Esophagus muscularis mucosa (tissue), 4 donors: ENCODE measurements at regions not wholly inside any gene's neighbourhood (a gene's known extent, or its start where the extent isn't known, plus 50 kb on each side); places are given as distances from the start of the nearest gene placed in this dataset.

Experiments used
- DNase-seq: peaks from one replicate; pipeline ENCODE4 v3.0.0-alpha.2; 2017; ENCODE audit errors: extremely low spot score
- H3K27ac ChIP-seq, 4 donors: fragments of 200-600 bp; sonication (generic); replicated peaks in 1 of 4; 1 replicate in 3 of 4; 2 replicates in 1 of 4; pipeline ENCODE4 v1.5.1; 2016 to 2019; ENCODE audit warnings: mild to moderate bottlenecking in 1 of 4
- H3K27me3 ChIP-seq, 4 donors: fragments of 200-600 bp; sonication (generic); one replicate each; pipeline versions ENCODE4 v1.5.1 to v1.6.0; 2016 to 2019
- H3K36me3 ChIP-seq, 4 donors: fragments of 200-600 bp; sonication (generic); one replicate each; pipeline ENCODE4 v1.5.1; 2016 to 2019
- H3K4me1 ChIP-seq, 4 donors: fragments of 200-600 bp; sonication (generic); one replicate each; pipeline ENCODE4 v1.5.1; 2016 to 2019
- H3K4me3 ChIP-seq, 4 donors: fragments of 200-600 bp; sonication (generic); 1 replicate in 2 of 4; 2 replicates in 2 of 4; pipeline ENCODE4 v1.5.1; 2016 to 2019; ENCODE audit warnings: mild to moderate bottlenecking in 4 of 4, moderate library complexity in 1 of 4
- H3K9me3 ChIP-seq, 4 donors: fragments of 200-600 bp; sonication (generic); 1 replicate in 3 of 4; 2 replicates in 1 of 4; pipeline ENCODE4 v1.5.1; 2016 to 2019
- EP300 ChIP-seq: sonication (generic); formaldehyde crosslinking; IDR thresholded peaks from one replicate; pipeline ENCODE4 v1.6.1; 2017; ENCODE audit warnings: antibody characterized with exemption
- POLR2A ChIP-seq: fragments of 450-650 bp; IDR thresholded peaks from one replicate; pipeline ENCODE4 v1.6.1; 2017; ENCODE audit warnings: antibody characterized with exemption, moderate library complexity, mild to moderate bottlenecking, low read depth
- POLR2AphosphoS5 ChIP-seq, 2 donors: sonication (generic); formaldehyde crosslinking; IDR thresholded peaks; one replicate each; pipeline ENCODE4 v1.6.1; 2017; ENCODE audit warnings: antibody characterized with exemption in 2 of 2
- WGBS: methylation state at CpG from one replicate; pipeline ENCODE4 v1.1.5; 2018; 5-methylcytosine and 5-hydroxymethylcytosine counted together
- intact Hi-C: fragments of 100-400 bp; cut with DNase I; formaldehyde crosslinking; loops from one replicate; pipeline ENCODE4 v1.15.1; 2023
- TF ChIP-seq, protein P1 (sequence below), 3 experiments: fragments of 200-600 bp in 2 of 3; fragments of 450-650 bp in 1 of 3; sonication (generic) in 2 of 3; IDR thresholded peaks; one replicate each; pipeline ENCODE4 v1.5.1; 2017 to 2019; ENCODE audit warnings: antibody characterized with exemption in 3 of 3, mild to moderate bottlenecking in 2 of 3, moderate library complexity in 1 of 3

DNA sequence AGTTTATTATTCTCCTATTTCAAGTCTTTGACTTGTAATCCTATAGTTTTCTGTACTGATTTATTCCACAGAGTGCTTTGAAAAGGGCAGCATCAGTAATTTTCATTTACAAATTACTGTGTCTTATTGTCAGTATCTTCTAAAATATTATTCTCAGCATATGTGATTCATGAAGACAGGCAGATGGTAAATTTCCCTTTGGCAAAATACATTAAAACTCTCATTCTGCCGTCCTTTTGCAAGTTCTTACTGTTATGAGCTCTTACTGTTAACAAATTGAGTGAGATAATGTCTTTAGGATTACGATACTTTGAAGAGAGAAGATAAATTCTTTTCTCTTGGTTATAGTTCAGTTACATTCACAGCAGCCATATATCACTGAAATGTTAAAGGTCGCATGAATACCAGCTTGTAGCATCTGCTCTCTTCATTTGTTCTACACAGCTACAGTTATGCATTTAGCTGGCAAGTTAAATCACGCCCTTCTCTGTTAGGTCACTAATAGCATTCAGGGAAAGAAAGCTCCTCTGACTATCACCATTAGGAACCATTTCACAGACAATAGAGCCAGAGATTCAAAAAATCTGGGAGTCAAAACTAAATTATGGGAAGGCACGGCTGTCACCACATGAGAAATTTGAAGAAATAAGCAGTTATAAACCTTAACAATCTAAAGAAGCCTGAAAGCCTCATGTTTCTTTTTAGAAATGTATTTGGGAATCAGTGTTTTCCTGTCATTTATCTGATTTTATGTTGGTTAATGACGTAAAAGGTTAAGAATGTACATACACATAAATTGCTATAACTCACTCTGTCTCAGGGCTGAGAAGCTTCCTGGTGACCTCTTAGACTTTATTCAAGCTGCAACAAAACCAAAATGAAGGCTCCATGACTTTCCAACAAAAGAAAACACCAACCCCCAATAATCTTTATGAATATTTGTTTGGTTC lies 109.6 kb upstream of the SP4 start:
- no peak overlapping the region for H3K4me3 ChIP-seq
- peaks cover 0 to 6% (median 0%) of the 10 kb centered on the region in 4 donors for H3K9me3 ChIP-seq
- 55% methylated on average over 6 of the region's 6 CpGs for WGBS
- no peaks in the 10 kb centered on the region for H3K36me3 ChIP-seq
- intact Hi-C loops, result no loop called here
- no peaks in the 10 kb centered on the region for H3K27me3 ChIP-seq
- H3K4me1 ChIP-seq, result no peaks in the 10 kb centered on the region
- no peak for DNase-seq
- H3K27ac ChIP-seq, result no peak overlapping the region
- TF ChIP-seq EP300 (no peak), POLR2AphosphoS5 (IDR thresholded peaks at IDR 0.05) (no peak), POLR2A (no peak)
- TF ChIP-seq, protein P1, sequence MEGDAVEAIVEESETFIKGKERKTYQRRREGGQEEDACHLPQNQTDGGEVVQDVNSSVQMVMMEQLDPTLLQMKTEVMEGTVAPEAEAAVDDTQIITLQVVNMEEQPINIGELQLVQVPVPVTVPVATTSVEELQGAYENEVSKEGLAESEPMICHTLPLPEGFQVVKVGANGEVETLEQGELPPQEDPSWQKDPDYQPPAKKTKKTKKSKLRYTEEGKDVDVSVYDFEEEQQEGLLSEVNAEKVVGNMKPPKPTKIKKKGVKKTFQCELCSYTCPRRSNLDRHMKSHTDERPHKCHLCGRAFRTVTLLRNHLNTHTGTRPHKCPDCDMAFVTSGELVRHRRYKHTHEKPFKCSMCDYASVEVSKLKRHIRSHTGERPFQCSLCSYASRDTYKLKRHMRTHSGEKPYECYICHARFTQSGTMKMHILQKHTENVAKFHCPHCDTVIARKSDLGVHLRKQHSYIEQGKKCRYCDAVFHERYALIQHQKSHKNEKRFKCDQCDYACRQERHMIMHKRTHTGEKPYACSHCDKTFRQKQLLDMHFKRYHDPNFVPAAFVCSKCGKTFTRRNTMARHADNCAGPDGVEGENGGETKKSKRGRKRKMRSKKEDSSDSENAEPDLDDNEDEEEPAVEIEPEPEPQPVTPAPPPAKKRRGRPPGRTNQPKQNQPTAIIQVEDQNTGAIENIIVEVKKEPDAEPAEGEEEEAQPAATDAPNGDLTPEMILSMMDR (IDR thresholded peaks at IDR 0.05), result no peak

DNA sequence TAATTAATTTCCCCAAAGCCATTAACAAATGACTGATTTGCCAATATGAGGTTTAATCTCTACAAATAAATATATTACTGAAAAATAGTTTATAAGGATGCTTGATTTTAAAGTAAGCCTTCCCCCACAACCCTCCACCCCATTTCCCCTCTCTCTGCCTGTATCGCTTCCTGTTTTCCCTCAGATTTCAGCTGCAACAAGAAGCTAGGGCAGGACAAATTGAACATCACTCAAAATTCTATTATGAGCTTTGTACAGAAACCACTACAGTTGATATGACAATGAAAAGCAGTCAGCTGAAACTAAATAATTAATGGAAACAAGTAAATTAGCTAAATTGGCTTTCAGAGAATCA lies 109.0 kb upstream of the SP4 start:
- Histone ChIP-seq H3K4me1 (no peaks in the 10 kb centered on the region), H3K27me3 (no peaks in the 10 kb centered on the region), H3K36me3 (no peaks in the 10 kb centered on the region), H3K27ac (no peak overlapping the region), H3K4me3 (no peak overlapping the region), H3K9me3 (peaks cover 0 to 3% (median 0%) of the 10 kb centered on the region in 4 donors)
- intact Hi-C loops, result no loop called here
- TF ChIP-seq POLR2A, result no peak
- no peak for TF ChIP-seq POLR2AphosphoS5 (IDR thresholded peaks at IDR 0.05)
- no peak for TF ChIP-seq EP300
- 79% methylated on average over 1 of the region's 1 CpG for WGBS
- no peak for DNase-seq

DNA sequence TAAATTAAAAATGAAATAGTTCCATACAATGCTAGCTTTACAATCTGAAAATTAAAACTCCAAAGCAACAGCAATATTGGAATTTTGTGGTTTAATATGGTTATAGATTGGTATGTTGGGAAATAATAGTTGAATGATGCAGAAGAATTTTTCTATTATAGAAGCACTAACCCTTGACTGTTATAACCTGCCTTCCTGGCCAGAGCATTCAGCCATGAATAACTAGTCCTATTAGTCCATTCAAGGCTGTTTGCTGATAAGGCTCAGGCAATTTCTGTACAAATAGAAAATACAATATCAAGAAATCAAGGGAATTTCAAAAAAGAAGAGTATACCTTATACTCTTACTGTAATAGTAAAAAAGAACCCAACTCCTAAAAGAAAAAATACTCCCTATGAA lies 101.6 kb upstream of the SP4 start:
- Histone ChIP-seq H3K4me3 (no peak overlapping the region), H3K9me3 (no peaks in the 10 kb centered on the region), H3K4me1 (no peaks in the 10 kb centered on the region), H3K36me3 (no peaks in the 10 kb centered on the region), H3K27me3 (peaks cover 0 to 9% (median 0%) of the 10 kb centered on the region in 4 donors), H3K27ac (no peak overlapping the region)
- no peak for TF ChIP-seq POLR2AphosphoS5 (IDR thresholded peaks at IDR 0.05)
- intact Hi-C loops, result no loop called here
- DNase-seq, result no peak

DNA sequence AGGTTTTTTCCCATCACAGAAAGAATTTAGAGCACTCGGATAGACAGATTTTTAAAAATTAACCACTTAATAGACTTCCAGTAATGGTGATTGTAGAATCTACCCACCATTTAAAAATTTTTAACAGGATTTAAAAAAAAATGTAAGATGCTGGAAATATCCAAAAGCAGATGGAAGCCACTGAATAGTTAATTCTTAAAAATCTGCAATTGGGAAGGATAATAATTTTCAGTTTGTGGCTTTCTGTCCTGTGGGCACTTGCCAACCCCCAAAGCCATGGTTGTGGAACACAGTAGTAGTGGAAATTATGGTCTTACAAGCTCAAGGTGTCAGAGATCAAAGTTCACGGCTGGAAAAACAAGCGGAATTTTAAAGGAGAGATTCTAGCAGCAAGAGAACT lies 101.0 kb upstream of the SP4 start:
- Histone ChIP-seq H3K4me1 (no peaks in the 10 kb centered on the region), H3K9me3 (no peaks in the 10 kb centered on the region), H3K27ac (no peak overlapping the region), H3K27me3 (peaks cover 0 to 9% (median 0%) of the 10 kb centered on the region in 4 donors), H3K4me3 (no peak overlapping the region), H3K36me3 (no peaks in the 10 kb centered on the region)
- intact Hi-C loops, result no loop called here
- TF ChIP-seq EP300, result no peak
- WGBS, result 67% methylated on average over 3 of the region's 3 CpGs
- no peak for DNase-seq

DNA sequence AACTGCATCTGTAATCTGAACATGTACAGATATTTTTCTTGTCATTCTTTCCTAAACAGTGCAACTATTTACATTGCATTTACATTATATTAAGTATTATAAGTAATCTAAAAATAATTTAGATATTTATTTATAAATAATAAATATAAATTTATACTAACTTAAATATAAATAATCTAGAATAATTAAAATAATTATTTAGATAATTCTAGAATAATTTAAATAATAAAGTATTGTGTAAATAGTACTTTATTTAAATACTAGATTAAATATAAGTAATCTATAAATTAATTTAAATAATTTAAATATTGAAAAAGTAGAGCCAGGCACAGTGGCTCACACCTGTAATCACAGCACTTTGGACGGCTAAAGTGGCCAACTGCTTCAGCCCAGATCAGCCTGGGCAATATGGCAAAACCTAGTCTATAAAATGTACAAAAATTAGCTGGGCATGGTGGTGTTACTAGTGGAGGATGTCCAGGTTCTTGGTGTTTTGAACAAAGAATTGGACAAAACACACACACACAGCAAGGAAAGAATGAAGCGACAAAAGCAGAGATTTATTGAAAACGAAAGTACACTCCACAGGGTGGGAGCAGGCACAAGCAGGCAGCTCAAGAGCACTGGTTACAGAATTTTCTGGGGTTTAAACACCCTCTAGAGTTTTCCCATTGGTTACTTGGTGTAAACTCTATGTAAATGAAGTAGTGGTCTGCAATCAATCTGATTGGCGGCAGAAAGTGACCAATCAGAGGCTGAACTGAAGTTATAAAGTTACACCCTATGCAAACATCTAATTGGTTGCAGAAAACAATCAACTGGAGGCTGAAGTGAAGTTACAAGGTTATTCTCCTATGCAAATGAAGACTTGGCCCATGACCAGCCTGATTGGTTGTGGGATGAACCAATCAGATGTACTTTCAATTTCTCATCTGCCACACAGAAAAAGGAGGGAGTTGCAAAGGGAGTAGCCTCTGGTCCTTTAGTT lies 100.2 kb upstream of the SP4 start:
- no peaks in the 10 kb centered on the region for H3K9me3 ChIP-seq
- intact Hi-C loops, result no loop called here
- 95% methylated on average over 4 of the region's 4 CpGs for WGBS
- peaks cover 0 to 9% (median 0%) of the 10 kb centered on the region in 4 donors for H3K27me3 ChIP-seq
- H3K4me1 ChIP-seq, result no peaks in the 10 kb centered on the region
- DNase-seq, result no peak
- TF ChIP-seq EP300, result no peak
- no peak for TF ChIP-seq POLR2AphosphoS5 (IDR thresholded peaks at IDR 0.05)
- no peak for TF ChIP-seq POLR2A
- no peak overlapping the region for H3K4me3 ChIP-seq
- no peaks in the 10 kb centered on the region for H3K36me3 ChIP-seq
- H3K27ac ChIP-seq, result no peak overlapping the region

DNA sequence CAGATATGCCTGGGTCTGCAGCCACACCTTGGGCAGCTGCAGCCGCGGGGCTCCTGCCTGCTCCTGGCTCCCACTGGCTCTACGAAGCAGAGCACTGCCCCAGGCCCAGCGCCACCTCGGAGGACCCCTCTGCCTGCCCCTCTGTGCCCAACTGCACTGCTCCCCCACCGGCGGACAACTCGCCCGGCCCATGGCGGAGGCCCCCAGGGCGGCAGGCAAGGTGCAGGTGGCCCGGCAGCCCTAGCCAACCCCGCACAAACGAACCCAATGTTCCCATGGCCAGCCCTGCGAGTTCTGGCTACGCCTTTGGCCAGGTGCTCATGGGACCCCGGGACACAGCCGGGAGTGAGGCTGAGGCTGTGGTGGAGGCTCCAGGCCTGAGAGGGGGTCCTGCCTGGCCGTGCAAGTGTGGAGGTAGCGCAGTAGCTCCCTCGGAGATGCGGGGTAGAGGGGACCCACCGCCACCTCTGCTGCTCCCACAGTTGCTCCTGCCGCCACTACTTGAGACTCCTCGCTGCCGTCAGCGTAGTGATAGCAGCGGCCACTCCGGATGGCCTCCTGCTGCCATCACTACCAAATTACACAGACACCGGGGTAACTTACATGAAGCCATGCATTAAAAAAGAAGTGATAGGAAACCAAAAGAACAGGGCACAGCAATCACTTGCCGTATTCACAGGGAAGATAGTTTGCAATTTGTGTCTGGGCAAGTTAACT lies 97.3 kb upstream of the SP4 start:
- 89% methylated on average over 18 of the region's 31 CpGs for WGBS
- DNase-seq, result no peak
- Histone ChIP-seq H3K36me3 (no peaks in the 10 kb centered on the region), H3K27me3 (peaks cover 0 to 9% (median 0%) of the 10 kb centered on the region in 4 donors), H3K4me1 (no peaks in the 10 kb centered on the region), H3K4me3 (no peak overlapping the region), H3K9me3 (no peaks in the 10 kb centered on the region), H3K27ac (no peak overlapping the region)
- intact Hi-C loops, result no loop called here
- no peak for TF ChIP-seq EP300
- no peak for TF ChIP-seq POLR2A
- no peak for TF ChIP-seq POLR2AphosphoS5 (IDR thresholded peaks at IDR 0.05)
- TF ChIP-seq, protein P1 (IDR thresholded peaks at IDR 0.05), result no peak
